MCF 10A (cell line): ENCODE measurements at regions not wholly inside any gene's neighbourhood (a gene's known extent, or its start where the extent isn't known, plus 50 kb on each side); places are given as distances from the start of the nearest gene placed in this dataset.

ENCODE experiments used
- BruUV-seq: library from RNA; stranded (reverse); fragments of 400-500 nt; replicated peaks from 2 replicates; lab custom pipeline; 2021; lab: Mats Ljungman, UMichigan
- CTCF ChIA-PET: fragments of 300-600 bp; sonication (Branson Sonifier 250); formaldehyde crosslinking; extraction: SDS; loops from one replicate; lab custom pipeline; 2021; ENCODE audit warnings: antibody characterized with exemption, inconsistent platforms; lab: Yijun Ruan, JAX
- POLR2A ChIA-PET: fragments of 300-600, 350-650 bp; sonication (Branson Sonifier 250); formaldehyde crosslinking; extraction: SDS; loops from one replicate; lab custom pipeline; 2020; ENCODE audit warnings: antibody characterized with exemption, inconsistent platforms; lab: Yijun Ruan, JAX
- DNase-seq: peaks from one replicate; pipeline ENCODE4 v3.0.0-alpha.2; 2018; ENCODE audit not compliant: unreplicated experiment
- H3K27ac Mint-ChIP-seq: one replicate; pipeline ENCODE4 v1.8.0; 2022; ENCODE audit warnings: mild to moderate bottlenecking, low read depth, mixed read lengths; ENCODE audit not compliant: unreplicated experiment
- H3K27me3 Mint-ChIP-seq: one replicate; pipeline ENCODE4 v1.8.0; 2022; ENCODE audit warnings: mixed read lengths; ENCODE audit not compliant: insufficient read depth, unreplicated experiment
- H3K36me3 Mint-ChIP-seq: one replicate; pipeline ENCODE4 v1.8.0; 2022; ENCODE audit warnings: mild to moderate bottlenecking, moderate library complexity, mixed read lengths; ENCODE audit not compliant: insufficient read depth, unreplicated experiment
- H3K4me1 Mint-ChIP-seq: one replicate; pipeline ENCODE4 v1.8.0; 2022; ENCODE audit warnings: mixed read lengths; ENCODE audit not compliant: insufficient read depth, unreplicated experiment
- H3K4me3 Mint-ChIP-seq: one replicate; pipeline ENCODE4 v1.8.0; 2022; ENCODE audit warnings: mild to moderate bottlenecking, moderate library complexity, mixed read lengths; ENCODE audit not compliant: unreplicated experiment
- H3K9me3 Mint-ChIP-seq: one replicate; pipeline ENCODE4 v1.8.0; 2022; ENCODE audit warnings: mixed read lengths; ENCODE audit not compliant: unreplicated experiment
- intact Hi-C: fragments of 100-400 bp; cut with micrococcal nuclease; formaldehyde crosslinking; loops from 2 replicates; pipeline ENCODE4 v1.14.1; 2022
- TF ChIP-seq, protein P1 (sequence below): fragments of 200-600 bp; IDR thresholded peaks from one replicate; pipeline ENCODE4 v1.8.0; 2022; ENCODE audit warnings: antibody characterized with exemption, mild to moderate bottlenecking; ENCODE audit not compliant: unreplicated experiment

DNA sequence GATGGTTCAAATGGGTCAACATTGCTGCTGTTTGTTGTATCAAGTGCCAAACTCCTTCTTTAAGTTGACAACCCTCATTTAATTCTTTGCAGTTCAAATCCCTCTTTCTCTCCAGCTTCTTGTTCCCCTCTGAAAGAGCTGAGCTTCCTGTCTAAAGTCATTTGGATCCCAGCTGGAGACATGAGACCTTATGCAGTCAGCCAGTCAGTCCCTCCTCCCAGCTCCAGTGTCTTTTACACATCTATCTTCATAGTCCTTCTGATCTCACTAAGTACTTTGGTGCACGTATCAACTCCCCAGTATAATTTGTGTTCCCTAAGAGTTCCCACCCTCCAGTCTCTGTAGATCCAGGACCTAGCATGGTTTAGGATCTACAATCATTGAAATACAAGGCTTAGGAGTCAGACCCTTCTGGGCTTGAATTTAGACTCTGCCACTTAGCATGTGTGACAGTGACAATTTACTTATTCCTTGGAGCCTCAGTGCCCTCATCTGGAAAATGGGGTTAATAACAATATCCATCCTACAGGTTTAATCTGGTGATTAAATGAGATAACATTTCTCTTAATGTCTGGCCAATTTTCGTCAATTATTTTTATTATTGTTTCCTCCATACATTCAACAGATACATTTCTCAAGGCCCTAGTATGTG is 102.8 kb upstream of the SEMA6D start:
- Mint-ChIP-seq H3K27ac (no peak overlapping the region), H3K36me3 (no peaks in the 10 kb centered on the region), H3K27me3 (no peaks in the 10 kb centered on the region), H3K9me3 (no peaks in the 10 kb centered on the region), H3K4me1 (no peaks in the 10 kb centered on the region), H3K4me3 (no peak overlapping the region)
- intact Hi-C loops: loop anchor here (2.0 kb wide), 1 partner anchor 418 kb away; no protein-coding TSS in a partner anchor
- POLR2A ChIA-PET: no interaction called here
- TF ChIP-seq, protein P1, sequence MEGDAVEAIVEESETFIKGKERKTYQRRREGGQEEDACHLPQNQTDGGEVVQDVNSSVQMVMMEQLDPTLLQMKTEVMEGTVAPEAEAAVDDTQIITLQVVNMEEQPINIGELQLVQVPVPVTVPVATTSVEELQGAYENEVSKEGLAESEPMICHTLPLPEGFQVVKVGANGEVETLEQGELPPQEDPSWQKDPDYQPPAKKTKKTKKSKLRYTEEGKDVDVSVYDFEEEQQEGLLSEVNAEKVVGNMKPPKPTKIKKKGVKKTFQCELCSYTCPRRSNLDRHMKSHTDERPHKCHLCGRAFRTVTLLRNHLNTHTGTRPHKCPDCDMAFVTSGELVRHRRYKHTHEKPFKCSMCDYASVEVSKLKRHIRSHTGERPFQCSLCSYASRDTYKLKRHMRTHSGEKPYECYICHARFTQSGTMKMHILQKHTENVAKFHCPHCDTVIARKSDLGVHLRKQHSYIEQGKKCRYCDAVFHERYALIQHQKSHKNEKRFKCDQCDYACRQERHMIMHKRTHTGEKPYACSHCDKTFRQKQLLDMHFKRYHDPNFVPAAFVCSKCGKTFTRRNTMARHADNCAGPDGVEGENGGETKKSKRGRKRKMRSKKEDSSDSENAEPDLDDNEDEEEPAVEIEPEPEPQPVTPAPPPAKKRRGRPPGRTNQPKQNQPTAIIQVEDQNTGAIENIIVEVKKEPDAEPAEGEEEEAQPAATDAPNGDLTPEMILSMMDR: no peak
- no peak for DNase-seq
- CTCF ChIA-PET: no interaction called here
- no TSS peak for BruUV-seq

DNA sequence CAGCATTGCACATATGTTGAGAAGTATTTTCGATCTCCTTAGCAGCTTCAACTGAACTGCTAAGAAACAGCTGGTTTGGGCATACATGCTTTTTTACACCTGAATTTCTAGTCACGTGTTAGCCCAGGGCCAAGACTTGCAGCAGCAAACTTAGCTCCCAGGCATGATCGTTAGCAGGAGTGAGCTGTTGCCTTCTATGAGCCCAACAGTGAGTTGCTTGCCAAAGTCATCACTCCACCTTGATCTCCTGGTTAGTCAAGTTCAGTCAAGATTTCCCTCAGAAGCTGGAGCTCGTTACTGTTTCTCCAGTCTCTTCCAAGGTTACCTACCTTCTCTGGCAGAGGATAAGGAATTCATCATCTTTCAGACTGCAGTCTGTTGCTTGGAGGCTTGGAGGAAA is 100.4 kb upstream of the SEMA6D start:
- no peak for DNase-seq
- Mint-ChIP-seq H3K36me3 (no peaks in the 10 kb centered on the region), H3K27ac (no peak overlapping the region), H3K27me3 (no peaks in the 10 kb centered on the region), H3K4me3 (no peak overlapping the region), H3K4me1 (peaks cover 12% of the 10 kb centered on the region), H3K9me3 (no peaks in the 10 kb centered on the region)
- TF ChIP-seq, protein P1: no peak
- ChIA-PET CTCF (no interaction called here), POLR2A (no interaction called here)
- BruUV-seq: no TSS peak
- intact Hi-C loops: no loop called here

DNA sequence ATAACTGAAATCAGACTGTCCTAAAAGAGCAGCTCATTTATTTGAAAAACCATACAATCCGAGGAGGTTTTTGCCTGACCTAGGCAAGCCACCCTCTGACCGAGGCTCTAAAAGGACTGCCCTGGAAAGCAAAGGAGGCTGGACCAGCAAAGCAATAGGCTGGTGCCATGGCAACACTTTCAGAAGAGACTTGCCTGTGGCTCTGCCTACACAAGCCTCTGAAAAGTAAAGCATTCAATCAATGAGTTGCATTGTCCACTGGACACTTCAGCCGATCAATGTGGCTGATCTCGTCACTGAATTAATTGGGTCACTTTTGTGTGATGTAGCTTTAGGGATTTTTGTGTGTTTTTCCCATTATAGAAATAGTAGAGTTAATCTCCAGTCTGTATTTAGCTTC is 99.1 kb upstream of the SEMA6D start:
- Mint-ChIP-seq H3K36me3 (no peaks in the 10 kb centered on the region), H3K4me3 (no peak overlapping the region), H3K4me1 (peaks cover 14% of the 10 kb centered on the region), H3K27ac (no peak overlapping the region), H3K27me3 (no peaks in the 10 kb centered on the region), H3K9me3 (no peaks in the 10 kb centered on the region)
- no peak for DNase-seq
- BruUV-seq: no TSS peak
- intact Hi-C loops: no loop called here
- ChIA-PET CTCF (no interaction called here), POLR2A (interaction anchor here (0.6 to 0.7 kb wide), 3 partner anchors 121 to 1367 kb away, joined by 3 read pairs; no protein-coding TSS in a partner anchor)
- TF ChIP-seq, protein P1: no peak

DNA sequence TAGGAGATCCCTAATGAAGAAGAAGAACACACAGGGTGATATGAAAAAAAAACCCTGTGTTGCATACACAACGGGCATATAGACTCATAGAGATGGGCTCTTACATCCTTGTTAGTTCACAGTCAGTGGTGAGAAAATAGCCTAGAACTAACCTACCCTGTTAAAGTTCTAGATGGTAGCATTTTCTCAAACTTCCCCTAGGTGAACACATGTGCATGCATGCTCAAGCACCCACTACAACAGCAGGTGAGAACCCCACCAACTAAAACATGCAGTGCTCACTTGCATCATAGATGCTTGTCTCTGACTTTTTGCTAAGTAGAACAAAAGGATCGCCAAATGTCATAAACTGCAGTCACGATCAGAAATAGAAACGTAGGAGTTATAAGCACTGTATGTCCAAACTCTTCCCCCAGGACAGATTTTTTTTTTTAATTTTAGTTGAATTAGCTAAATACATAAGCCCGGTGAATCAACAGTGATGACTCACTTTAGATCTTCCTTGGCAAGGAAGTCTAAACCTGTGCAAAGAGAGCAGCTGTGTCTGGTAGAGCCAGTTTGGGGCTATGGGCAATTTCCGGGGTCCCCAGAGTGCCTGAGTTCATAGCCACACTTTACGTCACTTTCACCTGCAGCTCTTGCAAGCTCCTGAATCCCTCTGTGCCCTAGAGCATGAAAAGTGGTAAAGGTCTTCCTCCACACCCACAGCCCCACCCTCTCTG is 96.2 kb upstream of the SEMA6D start:
- H3K27me3 Mint-ChIP-seq: no peaks in the 10 kb centered on the region
- CTCF ChIA-PET: interaction anchor here (0.7 to 1.0 kb wide), 2 partner anchors 62 to 175 kb away, joined by 4 to 6 read pairs; no protein-coding TSS in a partner anchor
- peaks cover 14% of the 10 kb centered on the region for H3K4me1 Mint-ChIP-seq
- no peak overlapping the region for H3K27ac Mint-ChIP-seq
- H3K4me3 Mint-ChIP-seq: no peak overlapping the region
- no peaks in the 10 kb centered on the region for H3K36me3 Mint-ChIP-seq
- intact Hi-C loops: no loop called here
- BruUV-seq: no TSS peak
- peak; percentile 68 for DNase-seq
- POLR2A ChIA-PET: interaction anchor here (1.0 kb wide), 1 partner anchor 199 kb away, joined by 4 read pairs; no protein-coding TSS in a partner anchor
- TF ChIP-seq, protein P1: no peak
- H3K9me3 Mint-ChIP-seq: no peaks in the 10 kb centered on the region
